ENCODE measurements at regions not wholly inside any gene's neighbourhood (a gene's known extent, or its start where the extent isn't known, plus 50 kb on each side); places are given as distances from the start of the nearest gene placed in this dataset.

DNA sequence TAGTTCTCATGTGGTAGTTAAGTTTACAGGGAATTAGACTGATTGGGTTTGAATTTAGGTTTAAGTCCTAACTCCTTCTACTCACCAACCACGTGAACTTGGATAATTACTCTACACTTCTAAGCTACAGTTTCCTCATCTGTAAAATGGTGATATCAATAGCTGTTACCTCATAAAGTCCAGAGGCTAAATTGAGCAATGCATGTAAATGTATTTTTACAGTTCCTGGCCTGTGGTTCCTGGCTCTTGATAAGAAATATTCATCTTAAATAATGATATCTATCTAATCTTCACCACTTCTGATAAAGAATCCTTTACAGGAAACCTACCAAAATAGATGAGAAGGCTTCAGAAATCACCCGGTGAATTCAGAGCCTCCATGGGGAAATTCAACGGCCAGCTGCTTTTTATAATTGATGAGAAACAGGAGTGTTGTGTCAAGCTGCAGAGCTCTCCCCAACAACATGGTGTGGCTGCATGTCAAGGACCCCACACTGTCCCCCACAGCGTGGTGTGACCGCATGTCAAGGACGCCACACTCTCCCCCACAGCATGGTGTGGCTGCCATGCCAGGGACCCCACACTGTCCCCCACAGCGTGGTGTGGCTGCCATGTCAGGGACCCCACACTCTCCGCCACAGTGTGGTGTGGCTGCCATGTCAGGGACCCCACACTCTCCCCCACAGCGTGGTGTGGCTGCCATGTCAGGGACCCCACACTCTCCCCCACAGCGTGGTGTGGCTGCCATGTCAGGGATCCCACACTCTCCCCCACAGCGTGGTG, 80.8 kb upstream of the PEX5L start:
- TF ChIP-seq, protein P1, sequence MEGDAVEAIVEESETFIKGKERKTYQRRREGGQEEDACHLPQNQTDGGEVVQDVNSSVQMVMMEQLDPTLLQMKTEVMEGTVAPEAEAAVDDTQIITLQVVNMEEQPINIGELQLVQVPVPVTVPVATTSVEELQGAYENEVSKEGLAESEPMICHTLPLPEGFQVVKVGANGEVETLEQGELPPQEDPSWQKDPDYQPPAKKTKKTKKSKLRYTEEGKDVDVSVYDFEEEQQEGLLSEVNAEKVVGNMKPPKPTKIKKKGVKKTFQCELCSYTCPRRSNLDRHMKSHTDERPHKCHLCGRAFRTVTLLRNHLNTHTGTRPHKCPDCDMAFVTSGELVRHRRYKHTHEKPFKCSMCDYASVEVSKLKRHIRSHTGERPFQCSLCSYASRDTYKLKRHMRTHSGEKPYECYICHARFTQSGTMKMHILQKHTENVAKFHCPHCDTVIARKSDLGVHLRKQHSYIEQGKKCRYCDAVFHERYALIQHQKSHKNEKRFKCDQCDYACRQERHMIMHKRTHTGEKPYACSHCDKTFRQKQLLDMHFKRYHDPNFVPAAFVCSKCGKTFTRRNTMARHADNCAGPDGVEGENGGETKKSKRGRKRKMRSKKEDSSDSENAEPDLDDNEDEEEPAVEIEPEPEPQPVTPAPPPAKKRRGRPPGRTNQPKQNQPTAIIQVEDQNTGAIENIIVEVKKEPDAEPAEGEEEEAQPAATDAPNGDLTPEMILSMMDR (conservative IDR thresholded peaks at IDR 0.05; ENCODE audit: low read depth), result no peak
- no peak overlapping the region for H3K27ac ChIP-seq
- CTCF ChIA-PET, result interaction anchor here (0.7 kb wide), 2 partner anchors 65 to 367 kb away, joined by 3 read pairs; no protein-coding TSS in a partner anchor
- POLR2A ChIA-PET (ENCODE audit: low non-redundant PET), result no interaction called here
- no peak for DNase-seq (ENCODE audit: low spot score)

DNA sequence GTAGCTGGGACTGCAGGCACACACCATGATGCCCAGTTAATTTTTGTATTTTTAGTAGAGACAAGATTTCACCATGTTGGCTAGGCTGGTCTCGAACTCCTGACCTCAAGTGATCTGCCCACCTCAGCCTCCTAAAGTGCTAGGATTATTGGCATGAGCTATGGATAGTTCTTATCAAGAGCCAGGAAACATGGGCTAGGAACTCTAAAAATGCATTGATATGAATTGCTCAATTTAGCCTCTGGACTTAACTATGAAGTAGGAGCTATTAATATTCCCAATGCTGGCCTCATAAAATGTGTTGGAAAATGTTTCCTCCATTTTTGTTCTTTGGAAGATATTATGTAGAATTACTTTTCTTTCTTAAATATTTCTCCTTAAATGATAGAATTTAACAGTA, 82.8 kb upstream of the PEX5L start:
- POLR2A ChIA-PET (ENCODE audit: low non-redundant PET), result no interaction called here
- no peak for DNase-seq (ENCODE audit: low spot score)
- TF ChIP-seq, protein P1 (conservative IDR thresholded peaks at IDR 0.05; ENCODE audit: low read depth), result no peak
- H3K27ac ChIP-seq, result no peak overlapping the region
- CTCF ChIA-PET, result no interaction called here

DNA sequence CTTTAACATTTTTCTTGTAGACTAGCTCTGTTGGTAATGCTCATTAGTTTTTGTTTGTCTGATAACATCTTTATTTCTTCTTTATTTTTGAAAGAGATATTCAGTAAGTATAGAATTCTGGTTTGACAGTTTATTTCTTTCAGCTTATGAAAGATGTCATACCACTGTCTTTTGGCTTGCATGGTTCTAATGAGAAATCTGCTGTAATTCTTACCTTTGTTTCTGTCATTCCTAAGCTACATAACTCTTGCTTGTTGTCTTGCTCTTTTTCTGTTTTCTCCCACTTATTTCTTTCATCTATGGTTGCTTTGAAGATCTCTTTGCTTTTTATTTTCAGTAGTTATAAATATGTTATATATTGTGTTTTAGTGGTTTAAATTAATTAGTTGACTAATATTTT, 87.2 kb upstream of the PEX5L start:
- CTCF ChIA-PET, result no interaction called here
- H3K27ac ChIP-seq, result no peak overlapping the region
- POLR2A ChIA-PET (ENCODE audit: low non-redundant PET), result no interaction called here
- no peak for DNase-seq (ENCODE audit: low spot score)
- TF ChIP-seq, protein P1 (conservative IDR thresholded peaks at IDR 0.05; ENCODE audit: low read depth), result no peak

DNA sequence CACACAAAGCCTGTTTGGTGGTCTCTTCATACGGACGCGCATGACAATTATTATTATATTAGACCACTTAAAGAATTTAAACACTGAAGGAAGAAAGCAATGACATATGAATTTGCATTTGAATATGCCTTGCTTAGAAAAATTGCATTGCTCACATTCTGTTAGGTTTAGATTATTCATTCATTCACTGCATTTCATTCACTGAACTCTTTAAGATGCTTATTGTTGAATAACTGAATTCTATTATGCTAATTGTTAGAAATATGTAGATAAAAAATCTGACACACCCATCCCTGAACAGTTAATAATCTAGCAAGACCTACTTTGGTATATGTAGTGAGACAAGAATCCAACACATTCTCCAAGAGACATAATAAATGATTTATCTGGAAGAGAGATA, 94.4 kb upstream of the PEX5L start:
- DNase-seq (ENCODE audit: low spot score), result no peak
- CTCF ChIA-PET, result no interaction called here
- POLR2A ChIA-PET (ENCODE audit: low non-redundant PET), result no interaction called here
- H3K27ac ChIP-seq, result no peak overlapping the region
- TF ChIP-seq, protein P1 (conservative IDR thresholded peaks at IDR 0.05; ENCODE audit: low read depth), result no peak

DNA sequence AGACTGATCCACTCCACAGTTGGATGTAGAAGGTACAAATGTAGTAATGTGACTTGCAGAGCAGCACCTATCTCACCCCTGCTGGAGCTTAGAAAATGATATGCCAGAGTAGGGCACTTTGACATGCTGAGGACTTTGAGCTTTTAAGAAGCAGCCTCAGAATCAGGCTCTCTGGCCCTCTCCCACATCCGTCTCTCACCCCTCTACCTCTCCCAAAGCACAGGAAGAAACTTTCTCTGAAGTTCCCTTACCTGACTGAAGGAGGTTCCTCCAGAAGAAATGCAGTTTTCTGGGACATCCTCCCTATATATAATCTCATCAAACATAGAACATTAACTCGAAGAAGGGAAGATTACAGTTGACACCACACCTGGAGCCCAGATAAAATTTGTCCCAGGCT, 98.4 kb upstream of the PEX5L start:
- no peak overlapping the region for H3K27ac ChIP-seq
- no peak for DNase-seq (ENCODE audit: low spot score)
- ChIA-PET POLR2A (ENCODE audit: low non-redundant PET) (no interaction called here), CTCF (interaction anchor here (0.5 kb wide), 1 partner anchor 606 kb away, joined by 3 read pairs; no protein-coding TSS in a partner anchor)
- TF ChIP-seq, protein P1 (conservative IDR thresholded peaks at IDR 0.05; ENCODE audit: low read depth), result no peak

DNA sequence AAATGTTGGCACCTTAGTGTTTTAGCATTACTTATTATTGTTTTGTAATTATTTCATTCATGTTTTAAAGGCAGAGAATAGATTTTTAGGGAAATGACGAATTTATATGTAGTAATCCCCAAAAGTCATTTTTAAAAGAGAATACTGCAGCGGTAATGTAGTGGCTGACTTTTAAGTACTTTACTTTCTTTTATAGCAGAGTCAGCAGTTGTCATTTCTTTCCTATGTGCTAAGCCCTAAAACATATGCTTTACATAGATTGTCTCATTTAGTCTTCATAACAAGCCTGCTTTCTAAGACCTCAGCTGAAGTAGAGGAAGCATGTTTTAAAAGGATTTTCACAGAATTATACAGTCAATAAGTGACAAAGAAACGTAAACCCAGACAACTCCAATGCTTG, 102.1 kb upstream of the PEX5L start:
- TF ChIP-seq, protein P1 (conservative IDR thresholded peaks at IDR 0.05; ENCODE audit: low read depth), result no peak
- POLR2A ChIA-PET (ENCODE audit: low non-redundant PET), result no interaction called here
- CTCF ChIA-PET, result no interaction called here
- H3K27ac ChIP-seq, result no peak overlapping the region
- no peak for DNase-seq (ENCODE audit: low spot score)
